Natural killer cell (primary cell): ENCODE measurements at regions not wholly inside any gene's neighbourhood (a gene's known extent, or its start where the extent isn't known, plus 50 kb on each side); places are given as distances from the start of the nearest gene placed in this dataset.
"Not testable (repeated sequence)": the region's sequence is repeated elsewhere in the genome, so short reads cannot be mapped to it uniquely, and the experiment has no call there.

ENCODE experiments used
- ATAC-seq, 3 donors: fragments of 150-1000 bp in 2 of 3; fragments of 200-7000 bp in 1 of 3; cut with Tn5 transposase; 1 replicate in 1 of 3; 2 replicates in 2 of 3; pipeline ENCODE4 v1.10.0; 2021; ENCODE audit warnings: mild to moderate bottlenecking in 2 of 3, moderate library complexity in 2 of 3
- DNase-seq, 2 donors: peaks; one replicate each; pipeline versions ENCODE4 v3.0.0 to v3.0.0-alpha.2; 2013 to 2021; ENCODE audit warnings: mixed read lengths in 1 of 2
- H3K27ac ChIP-seq: one replicate; pipeline ENCODE4 v1.5.1; 2013; ENCODE audit warnings: mild to moderate bottlenecking, low read length
- H3K27me3 ChIP-seq: one replicate; pipeline ENCODE4 v1.6.1; 2013; ENCODE audit warnings: low read length; ENCODE audit not compliant: control insufficient read depth, insufficient read depth
- H3K36me3 ChIP-seq: one replicate; pipeline ENCODE4 v1.6.1; 2013; ENCODE audit warnings: low read length; ENCODE audit not compliant: control insufficient read depth, insufficient read depth
- H3K4me1 ChIP-seq: one replicate; pipeline ENCODE4 v1.6.1; 2013; ENCODE audit warnings: low read length; ENCODE audit not compliant: control insufficient read depth, insufficient read depth
- H3K4me3 ChIP-seq: one replicate; pipeline ENCODE4 v1.5.1; 2013; ENCODE audit warnings: low read length
- H3K9me3 ChIP-seq: one replicate; pipeline ENCODE4 v1.6.1; 2013; ENCODE audit warnings: low read length; ENCODE audit not compliant: control insufficient read depth, insufficient read depth
- H3K27ac Mint-ChIP-seq, 2 donors: one replicate each; pipeline ENCODE4 v1.8.0; 2022; ENCODE audit warnings: mild to moderate bottlenecking in 2 of 2, mixed read lengths in 2 of 2, moderate library complexity in 1 of 2
- H3K27me3 Mint-ChIP-seq, 2 donors: one replicate each; pipeline ENCODE4 v1.8.0; 2022; ENCODE audit warnings: low read depth in 2 of 2, mixed read lengths in 2 of 2
- H3K36me3 Mint-ChIP-seq: one replicate; pipeline ENCODE4 v1.8.0; 2022; ENCODE audit warnings: mixed read lengths
- H3K4me1 Mint-ChIP-seq, 2 donors: one replicate each; pipeline ENCODE4 v1.8.0; 2022; ENCODE audit warnings: mixed read lengths in 2 of 2
- H3K4me3 Mint-ChIP-seq: one replicate; pipeline ENCODE4 v1.8.0; 2022; ENCODE audit warnings: mild to moderate bottlenecking, moderate library complexity, mixed read lengths
- H3K9me3 Mint-ChIP-seq, 2 donors: one replicate each; pipeline ENCODE4 v1.8.0; 2022; ENCODE audit warnings: mixed read lengths in 2 of 2
- CTCF ChIP-seq: fragments of 200-600 bp; IDR thresholded peaks from one replicate; pipeline ENCODE4 v1.8.0; 2022; ENCODE audit warnings: antibody characterized with exemption
- WGBS: methylation state at CpG from one replicate; pipeline ENCODE4 v1.1.7; 2013; ENCODE audit warnings: missing lambda C conversion rate; ENCODE audit not compliant: insufficient coverage; 5-methylcytosine and 5-hydroxymethylcytosine counted together
- intact Hi-C: fragments of 100-400 bp; cut with micrococcal nuclease; formaldehyde crosslinking; loops from one replicate; pipeline ENCODE4 v1.14.2; 2022

DNA sequence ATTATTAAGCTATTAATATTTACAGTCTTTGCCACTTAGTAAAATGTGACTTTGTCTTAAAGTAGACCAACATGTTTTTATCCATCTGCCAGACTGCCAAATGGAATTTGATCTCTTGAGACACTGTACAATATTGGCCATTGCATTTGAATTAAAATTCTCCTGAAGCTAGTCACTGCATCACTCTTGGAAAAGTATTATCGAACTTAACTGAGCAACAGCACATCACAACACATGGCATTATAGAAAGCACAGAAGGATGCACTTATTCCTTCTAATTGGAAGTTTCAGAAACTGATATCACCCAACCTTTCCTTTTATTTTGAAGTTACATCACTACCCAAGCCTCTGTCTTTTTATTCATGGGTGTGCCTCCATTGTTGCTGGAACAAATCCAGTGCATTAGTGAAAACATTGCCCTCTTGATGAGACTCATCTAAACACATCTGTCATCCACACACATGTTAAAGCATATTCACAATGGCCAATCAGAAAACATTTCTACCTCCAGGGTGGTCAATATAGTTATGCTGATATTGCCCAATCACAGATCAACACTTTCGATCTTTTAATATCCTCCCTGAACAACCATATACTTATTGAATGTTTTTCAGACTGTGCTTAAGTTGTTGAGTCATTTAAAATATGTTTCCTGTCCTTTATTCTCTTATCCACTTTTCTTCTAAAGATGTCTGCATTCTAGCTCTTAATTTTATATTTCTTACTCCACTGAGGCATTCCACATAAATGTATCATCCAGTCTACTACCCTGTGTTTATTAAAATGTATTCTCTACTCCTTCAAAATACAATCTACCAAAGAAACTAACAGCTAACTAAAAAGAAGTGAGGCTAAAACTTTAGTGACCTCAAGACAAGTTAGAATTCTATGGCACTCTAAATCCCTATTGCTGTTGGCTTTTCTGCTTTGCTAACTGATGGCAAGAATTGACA lies 535.0 kb downstream of the RFPL4B start:
- no peaks in the 10 kb centered on the region for H3K27me3 Mint-ChIP-seq
- intact Hi-C loops: no loop called here
- Histone ChIP-seq H3K27me3 (no peaks in the 10 kb centered on the region), H3K27ac (no peak overlapping the region), H3K4me1 (no peaks in the 10 kb centered on the region), H3K36me3 (no peaks in the 10 kb centered on the region), H3K4me3 (no peak overlapping the region), H3K9me3 (no peaks in the 10 kb centered on the region)
- no peaks in the 10 kb centered on the region for H3K4me1 Mint-ChIP-seq
- H3K36me3 Mint-ChIP-seq: no peaks in the 10 kb centered on the region
- H3K27ac Mint-ChIP-seq: no peak overlapping the region
- WGBS: 86% methylated on average over 1 of the region's 2 CpGs
- H3K4me3 Mint-ChIP-seq: no peak overlapping the region
- ATAC-seq (no peak), DNase-seq (no peak)
- peaks cover 2 to 4% of the 10 kb centered on the region in 2 donors for H3K9me3 Mint-ChIP-seq
- TF ChIP-seq CTCF: no peak

DNA sequence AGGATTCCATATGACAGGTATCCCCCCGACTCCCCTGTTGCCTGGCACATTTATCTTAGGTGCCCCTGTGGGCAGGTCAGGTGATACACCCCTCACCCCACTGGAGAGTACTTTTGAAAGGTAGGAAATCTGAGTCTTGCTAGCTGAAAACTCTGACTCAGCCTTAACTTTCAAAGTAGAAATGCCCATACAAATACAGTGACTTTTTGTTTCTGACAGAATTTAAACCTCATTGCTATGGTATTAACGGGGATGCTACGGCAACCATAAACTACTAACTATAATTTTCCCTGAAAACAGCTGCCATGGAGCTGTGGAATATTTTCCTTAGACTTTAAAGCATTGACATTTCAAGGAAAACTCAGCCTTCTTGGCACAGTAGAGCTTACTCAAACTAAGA lies 536.0 kb downstream of the RFPL4B start:
- Histone ChIP-seq H3K4me3 (no peak overlapping the region), H3K27me3 (no peaks in the 10 kb centered on the region), H3K36me3 (no peaks in the 10 kb centered on the region), H3K27ac (no peak overlapping the region), H3K4me1 (no peaks in the 10 kb centered on the region), H3K9me3 (no peaks in the 10 kb centered on the region)
- ATAC-seq: no peak
- Mint-ChIP-seq H3K4me1 (no peaks in the 10 kb centered on the region), H3K9me3 (peaks cover 4 to 6% of the 10 kb centered on the region in 2 donors), H3K4me3 (no peak overlapping the region), H3K27ac (no peak overlapping the region), H3K27me3 (no peaks in the 10 kb centered on the region), H3K36me3 (no peaks in the 10 kb centered on the region)
- WGBS: 80% methylated on average over 3 of the region's 3 CpGs
- no peak for TF ChIP-seq CTCF
- intact Hi-C loops: no loop called here
- DNase-seq: no peak

- intact Hi-C loops: no loop called here
- H3K36me3 Mint-ChIP-seq: no peaks in the 10 kb centered on the region
- 71% methylated on average over 2 of the region's 2 CpGs for WGBS
Measured at GRCh38 chr6:112886415-112886814, 539.3 kb downstream of the RFPL4B start.

GRCh38 chr6:112887424-112887823 lies 540.3 kb downstream of the RFPL4B start:
- H3K27ac Mint-ChIP-seq, H3K36me3 ChIP-seq, H3K27me3 Mint-ChIP-seq, H3K27ac ChIP-seq, intact Hi-C loops, ATAC-seq, H3K9me3 Mint-ChIP-seq, H3K9me3 ChIP-seq, DNase-seq, H3K4me1 Mint-ChIP-seq, H3K4me1 ChIP-seq, H3K27me3 ChIP-seq, H3K36me3 Mint-ChIP-seq, H3K4me3 ChIP-seq, H3K4me3 Mint-ChIP-seq: not testable (repeated sequence)
- 88% methylated on average over 3 of the region's 4 CpGs for WGBS

More at GRCh38 chr6:112886415-112886814, 539.3 kb downstream of the RFPL4B start:
- Mint-ChIP-seq H3K4me3 (no peak overlapping the region), H3K9me3 (peaks cover 2 to 4% of the 10 kb centered on the region in 2 donors), H3K4me1 (no peaks in the 10 kb centered on the region), H3K27me3 (no peaks in the 10 kb centered on the region), H3K27ac (no peak overlapping the region)
- H3K27me3 ChIP-seq: no peaks in the 10 kb centered on the region
- no peak for DNase-seq
- H3K27ac ChIP-seq: no peak overlapping the region
- H3K9me3 ChIP-seq: no peaks in the 10 kb centered on the region
- H3K4me3 ChIP-seq: no peak overlapping the region
- no peaks in the 10 kb centered on the region for H3K36me3 ChIP-seq
- H3K4me1 ChIP-seq: no peaks in the 10 kb centered on the region
- no peak for TF ChIP-seq CTCF
- ATAC-seq: no peak
